GM12891 (cell line): ENCODE measurements at regions not wholly inside any gene's neighbourhood (a gene's known extent, or its start where the extent isn't known, plus 50 kb on each side); places are given as distances from the start of the nearest gene placed in this dataset.

Source experiments
- POLR2A ChIP-seq: IDR thresholded peaks from 2 replicates; pipeline ENCODE4 v1.6.1; 2011; ENCODE audit warnings: low read depth, low read length, control low read depth
- POLR2AphosphoS5 ChIP-seq: IDR thresholded peaks from 2 replicates; pipeline ENCODE4 v1.6.1; 2011; ENCODE audit warnings: low read depth, low read length, control low read depth
- TAF1 ChIP-seq: IDR thresholded peaks from 2 replicates; pipeline ENCODE4 v1.6.1; 2011; ENCODE audit warnings: low read depth, low read length, control low read depth

GRCh38 chr14:39768589-39768988 lies 336.4 kb upstream of the FBXO33 start:
- TF ChIP-seq POLR2A (no peak), POLR2AphosphoS5 (no peak), TAF1 (no peak)
